ENCODE measurements at regions not wholly inside any gene's neighbourhood (a gene's known extent, or its start where the extent isn't known, plus 50 kb on each side); places are given as distances from the start of the nearest gene placed in this dataset.

DNA sequence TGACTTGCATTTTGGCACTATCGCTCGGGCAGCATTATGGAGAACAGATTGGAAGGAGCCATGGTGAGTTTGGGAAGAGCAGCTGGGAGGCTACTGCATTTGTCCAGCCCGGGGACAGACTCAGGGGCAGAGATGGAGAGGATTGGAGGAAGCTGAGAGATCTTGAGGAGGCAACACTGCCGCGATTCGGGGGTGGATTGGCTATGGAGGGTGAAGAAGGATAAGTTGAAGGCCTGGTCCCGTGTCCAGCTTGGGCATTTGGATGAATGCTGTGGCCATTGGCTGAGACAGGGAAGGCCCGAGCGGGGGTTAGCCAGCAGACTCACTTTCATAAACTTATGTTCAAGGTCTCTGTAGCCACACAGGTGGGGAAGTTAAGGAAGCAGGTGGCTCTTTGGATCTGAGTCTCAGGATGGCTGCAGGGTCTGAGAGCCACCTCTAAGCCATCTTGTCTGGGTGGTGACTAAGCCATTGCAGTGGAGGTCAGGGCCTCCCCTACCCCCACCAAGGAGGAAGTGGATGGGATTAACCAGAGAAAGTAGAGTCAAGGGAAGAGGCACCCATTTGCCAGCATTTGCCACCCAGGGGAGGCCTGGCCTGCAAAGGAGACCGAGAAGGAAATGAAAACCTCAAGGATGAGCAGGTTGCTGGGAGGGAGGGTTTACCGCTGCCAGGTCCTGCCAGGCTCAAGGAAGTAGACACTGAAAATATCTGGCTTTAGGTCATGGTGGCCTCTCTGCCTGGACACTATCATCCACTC, 144.0 kb upstream of the TLE3 start:
- DNase-seq: no peak
- intact Hi-C loops (cut with DNase I): no loop called here
- H3K36me3 ChIP-seq (replicated peaks in 1 of 2): no peaks in the 10 kb centered on the region
- H3K27ac ChIP-seq: no peak overlapping the region
- 89 to 95% (median 93%) methylated on average over 11 of the region's 11 CpGs for WGBS, 4 donors
- H3K4me1 ChIP-seq (replicated peaks in 1 of 2): no peaks in the 10 kb centered on the region
- no peak overlapping the region for H3K4me3 ChIP-seq
- TF ChIP-seq, protein P1, sequence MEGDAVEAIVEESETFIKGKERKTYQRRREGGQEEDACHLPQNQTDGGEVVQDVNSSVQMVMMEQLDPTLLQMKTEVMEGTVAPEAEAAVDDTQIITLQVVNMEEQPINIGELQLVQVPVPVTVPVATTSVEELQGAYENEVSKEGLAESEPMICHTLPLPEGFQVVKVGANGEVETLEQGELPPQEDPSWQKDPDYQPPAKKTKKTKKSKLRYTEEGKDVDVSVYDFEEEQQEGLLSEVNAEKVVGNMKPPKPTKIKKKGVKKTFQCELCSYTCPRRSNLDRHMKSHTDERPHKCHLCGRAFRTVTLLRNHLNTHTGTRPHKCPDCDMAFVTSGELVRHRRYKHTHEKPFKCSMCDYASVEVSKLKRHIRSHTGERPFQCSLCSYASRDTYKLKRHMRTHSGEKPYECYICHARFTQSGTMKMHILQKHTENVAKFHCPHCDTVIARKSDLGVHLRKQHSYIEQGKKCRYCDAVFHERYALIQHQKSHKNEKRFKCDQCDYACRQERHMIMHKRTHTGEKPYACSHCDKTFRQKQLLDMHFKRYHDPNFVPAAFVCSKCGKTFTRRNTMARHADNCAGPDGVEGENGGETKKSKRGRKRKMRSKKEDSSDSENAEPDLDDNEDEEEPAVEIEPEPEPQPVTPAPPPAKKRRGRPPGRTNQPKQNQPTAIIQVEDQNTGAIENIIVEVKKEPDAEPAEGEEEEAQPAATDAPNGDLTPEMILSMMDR (IDR thresholded peaks at IDR 0.05): no peak
- no peak for TF ChIP-seq POLR2A (IDR thresholded peaks at IDR 0.05)
- no peaks in the 10 kb centered on the region for H3K27me3 ChIP-seq
- no peaks in the 10 kb centered on the region for H3K9me3 ChIP-seq (replicated peaks in 1 of 3)

DNA sequence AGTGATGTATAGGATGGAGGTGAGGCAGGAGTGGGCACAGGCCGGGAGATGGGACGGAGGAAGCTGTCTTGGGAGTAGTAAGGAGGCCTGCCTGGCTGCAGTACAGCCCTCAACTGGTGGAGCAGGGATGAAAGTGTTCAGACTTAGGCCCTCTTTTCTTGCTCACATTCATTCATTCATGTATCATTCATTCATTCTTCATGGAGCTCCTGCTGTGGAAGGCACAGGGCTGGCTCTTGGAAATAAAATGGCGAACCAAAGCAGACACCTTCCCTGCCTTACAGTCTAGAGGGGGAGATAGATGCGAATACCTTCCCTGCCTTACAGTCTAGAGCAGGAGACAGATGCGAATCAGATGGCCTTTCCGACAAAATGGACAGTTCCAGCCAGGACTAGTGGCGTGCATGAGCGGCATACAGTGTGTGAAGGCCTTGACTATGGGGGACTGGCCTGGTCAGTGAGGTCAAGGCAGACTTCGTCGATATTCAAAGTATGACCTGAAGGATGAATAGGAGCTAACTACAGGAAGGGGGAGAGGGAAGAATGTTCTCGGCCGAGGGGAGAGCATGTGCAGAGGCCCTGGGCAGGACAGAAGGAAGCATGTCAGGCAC, 143.2 kb upstream of the TLE3 start:
- WGBS, 4 donors: 91 to 95% (median 93%) methylated on average over 12 of the region's 12 CpGs
- no peak for DNase-seq
- TF ChIP-seq POLR2A (IDR thresholded peaks at IDR 0.05): no peak
- TF ChIP-seq, protein P1 (IDR thresholded peaks at IDR 0.05): no peak

DNA sequence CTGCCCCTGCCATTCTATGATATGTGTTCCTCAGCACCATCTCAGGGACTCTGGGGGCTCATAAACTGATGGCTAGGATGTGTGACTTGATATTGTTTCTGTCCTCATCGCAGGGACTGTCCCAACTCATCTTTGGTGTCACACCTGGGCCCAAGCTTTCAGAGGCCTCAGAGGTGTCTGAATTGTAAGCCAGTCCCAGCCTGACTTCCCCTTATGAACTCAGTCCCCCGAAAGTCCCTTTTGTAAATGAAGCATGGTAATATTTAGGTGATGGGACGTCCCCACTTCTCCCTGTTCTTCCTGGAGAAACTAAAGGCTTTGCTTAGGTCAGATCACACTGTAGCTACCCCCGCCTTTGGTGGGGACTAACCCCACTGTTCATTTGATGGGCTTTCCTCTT, 142.4 kb upstream of the TLE3 start:
- H3K4me1 ChIP-seq (replicated peaks in 1 of 2): no peaks in the 10 kb centered on the region
- H3K4me3 ChIP-seq: no peak overlapping the region
- no peaks in the 10 kb centered on the region for H3K9me3 ChIP-seq (replicated peaks in 1 of 3)
- no peak for DNase-seq
- intact Hi-C loops (cut with DNase I): no loop called here
- TF ChIP-seq POLR2A (IDR thresholded peaks at IDR 0.05): no peak
- TF ChIP-seq, protein P1 (IDR thresholded peaks at IDR 0.05): no peak
- no peak overlapping the region for H3K27ac ChIP-seq
- H3K36me3 ChIP-seq (replicated peaks in 1 of 2): no peaks in the 10 kb centered on the region
- WGBS, 4 donors: 73 to 91% (median 85%) methylated on average over 4 of the region's 4 CpGs
- H3K27me3 ChIP-seq: no peaks in the 10 kb centered on the region

More for the DNA sequence above, 143.2 kb upstream of the TLE3 start:
- Histone ChIP-seq H3K4me1 (replicated peaks in 1 of 2) (no peaks in the 10 kb centered on the region), H3K27ac (no peak overlapping the region), H3K36me3 (replicated peaks in 1 of 2) (no peaks in the 10 kb centered on the region), H3K9me3 (replicated peaks in 1 of 3) (no peaks in the 10 kb centered on the region), H3K4me3 (no peak overlapping the region), H3K27me3 (no peaks in the 10 kb centered on the region)
- intact Hi-C loops (cut with DNase I): no loop called here

DNA sequence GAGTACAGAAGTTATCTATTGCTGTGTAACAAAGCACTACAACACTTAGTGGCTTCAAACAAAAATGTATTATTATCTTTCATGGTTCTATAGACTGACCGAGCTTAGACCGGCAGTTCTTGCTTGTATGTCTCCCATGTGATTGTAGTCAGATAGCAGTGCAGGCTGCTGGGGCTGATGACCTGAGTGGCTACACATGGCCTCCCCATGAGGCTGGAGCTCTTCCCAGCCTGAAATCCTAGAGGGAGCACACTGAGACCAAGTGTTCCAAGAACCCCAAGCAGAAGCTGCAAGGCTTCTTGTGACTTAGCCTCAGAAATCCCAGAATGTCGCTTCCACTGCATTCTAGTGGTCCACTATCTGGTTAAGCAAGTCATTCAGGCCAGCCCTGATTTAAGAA, 141.2 kb upstream of the TLE3 start:
- TF ChIP-seq POLR2A (IDR thresholded peaks at IDR 0.05): no peak
- TF ChIP-seq, protein P1 (IDR thresholded peaks at IDR 0.05): no peak
- no peak overlapping the region for H3K27ac ChIP-seq
- no peak overlapping the region for H3K4me3 ChIP-seq
- no peaks in the 10 kb centered on the region for H3K9me3 ChIP-seq (replicated peaks in 1 of 3)
- intact Hi-C loops (cut with DNase I): no loop called here
- WGBS, 4 donors: 85 to 97% (median 96%) methylated on average over 3 of the region's 3 CpGs
- H3K4me1 ChIP-seq (replicated peaks in 1 of 2): no peaks in the 10 kb centered on the region
- no peaks in the 10 kb centered on the region for H3K36me3 ChIP-seq (replicated peaks in 1 of 2)
- H3K27me3 ChIP-seq: no peaks in the 10 kb centered on the region
- no peak for DNase-seq
